Activated B cell treated with CpG ODN at 0.5 μM for 24 hours (primary cell): ENCODE measurements at regions not wholly inside any gene's neighbourhood (a gene's known extent, or its start where the extent isn't known, plus 50 kb on each side); places are given as distances from the start of the nearest gene placed in this dataset.

Source experiments
- ATAC-seq: fragments of 200-7000 bp; cut with Tn5 transposase; one replicate; pipeline ENCODE4 v1.10.0; 2021; ENCODE audit warnings: low read depth, mild to moderate bottlenecking, moderate library complexity
- CTCF ChIA-PET: fragments of 350-600 bp; sonication (Branson Sonifier 250); formaldehyde crosslinking; loops from one replicate; lab custom pipeline; 2021; ENCODE audit warnings: antibody characterized with exemption; lab: Charles Lee
- POLR2A ChIA-PET: fragments of 350-600 bp; sonication (Branson Sonifier 250); formaldehyde crosslinking; loops from one replicate; lab custom pipeline; 2021; ENCODE audit warnings: antibody characterized with exemption; lab: Charles Lee
- DNase-seq: peaks from one replicate; pipeline ENCODE4 v3.0.0; 2022
- H3K27ac Mint-ChIP-seq: one replicate; pipeline ENCODE4 v1.8.0; 2020; ENCODE audit warnings: mixed read lengths
- H3K27me3 Mint-ChIP-seq: one replicate; pipeline ENCODE4 v1.8.0; 2021; ENCODE audit warnings: mixed read lengths
- H3K36me3 Mint-ChIP-seq: one replicate; pipeline ENCODE4 v1.8.0; 2021; ENCODE audit warnings: low read depth, mixed read lengths
- H3K4me1 Mint-ChIP-seq: one replicate; pipeline ENCODE4 v1.8.0; 2021; ENCODE audit warnings: mixed read lengths
- H3K4me3 Mint-ChIP-seq: one replicate; pipeline ENCODE4 v1.8.0; 2020; ENCODE audit warnings: mild to moderate bottlenecking, mixed read lengths
- H3K9me3 Mint-ChIP-seq: one replicate; pipeline ENCODE4 v1.8.0; 2020; ENCODE audit warnings: mixed read lengths
- intact Hi-C: fragments of 100-400 bp; cut with micrococcal nuclease; formaldehyde crosslinking; loops from one replicate; pipeline ENCODE4 v1.15.1; 2024
- TF ChIP-seq, protein P1 (sequence below): fragments of 200-600 bp; IDR thresholded peaks from one replicate; pipeline ENCODE4 v1.8.0; 2022; ENCODE audit warnings: antibody characterized with exemption, mild to moderate bottlenecking

DNA sequence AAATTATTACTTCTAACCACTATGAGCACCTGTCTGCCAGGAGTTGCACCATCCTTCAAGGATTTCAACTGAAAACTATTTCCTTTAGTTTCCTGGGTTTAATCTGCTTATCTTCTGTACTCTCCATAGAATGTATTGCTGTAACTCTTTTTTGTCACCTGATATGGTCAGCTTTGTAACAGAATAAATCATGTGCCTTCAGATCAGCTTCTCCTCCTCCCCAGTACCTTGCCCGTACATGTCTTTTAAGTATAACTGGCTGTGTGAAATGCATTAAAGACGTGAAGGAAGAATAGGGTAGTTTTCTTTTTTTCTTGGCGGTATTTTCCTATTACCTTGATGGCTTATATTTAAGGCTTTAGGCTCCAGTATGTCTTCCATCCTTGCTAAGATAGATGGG lies 200.3 kb upstream of the NAV3 start:
- TF ChIP-seq, protein P1, sequence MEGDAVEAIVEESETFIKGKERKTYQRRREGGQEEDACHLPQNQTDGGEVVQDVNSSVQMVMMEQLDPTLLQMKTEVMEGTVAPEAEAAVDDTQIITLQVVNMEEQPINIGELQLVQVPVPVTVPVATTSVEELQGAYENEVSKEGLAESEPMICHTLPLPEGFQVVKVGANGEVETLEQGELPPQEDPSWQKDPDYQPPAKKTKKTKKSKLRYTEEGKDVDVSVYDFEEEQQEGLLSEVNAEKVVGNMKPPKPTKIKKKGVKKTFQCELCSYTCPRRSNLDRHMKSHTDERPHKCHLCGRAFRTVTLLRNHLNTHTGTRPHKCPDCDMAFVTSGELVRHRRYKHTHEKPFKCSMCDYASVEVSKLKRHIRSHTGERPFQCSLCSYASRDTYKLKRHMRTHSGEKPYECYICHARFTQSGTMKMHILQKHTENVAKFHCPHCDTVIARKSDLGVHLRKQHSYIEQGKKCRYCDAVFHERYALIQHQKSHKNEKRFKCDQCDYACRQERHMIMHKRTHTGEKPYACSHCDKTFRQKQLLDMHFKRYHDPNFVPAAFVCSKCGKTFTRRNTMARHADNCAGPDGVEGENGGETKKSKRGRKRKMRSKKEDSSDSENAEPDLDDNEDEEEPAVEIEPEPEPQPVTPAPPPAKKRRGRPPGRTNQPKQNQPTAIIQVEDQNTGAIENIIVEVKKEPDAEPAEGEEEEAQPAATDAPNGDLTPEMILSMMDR: no peak
- intact Hi-C loops: no loop called here
- no peaks in the 10 kb centered on the region for H3K36me3 Mint-ChIP-seq
- POLR2A ChIA-PET: no interaction called here
- H3K27ac Mint-ChIP-seq: no peak overlapping the region
- ATAC-seq (no peak), DNase-seq (no peak)
- CTCF ChIA-PET: no interaction called here
- no peaks in the 10 kb centered on the region for H3K27me3 Mint-ChIP-seq
- H3K4me3 Mint-ChIP-seq: no peak overlapping the region
- H3K9me3 Mint-ChIP-seq: peaks cover 6% of the 10 kb centered on the region
- H3K4me1 Mint-ChIP-seq: no peaks in the 10 kb centered on the region

DNA sequence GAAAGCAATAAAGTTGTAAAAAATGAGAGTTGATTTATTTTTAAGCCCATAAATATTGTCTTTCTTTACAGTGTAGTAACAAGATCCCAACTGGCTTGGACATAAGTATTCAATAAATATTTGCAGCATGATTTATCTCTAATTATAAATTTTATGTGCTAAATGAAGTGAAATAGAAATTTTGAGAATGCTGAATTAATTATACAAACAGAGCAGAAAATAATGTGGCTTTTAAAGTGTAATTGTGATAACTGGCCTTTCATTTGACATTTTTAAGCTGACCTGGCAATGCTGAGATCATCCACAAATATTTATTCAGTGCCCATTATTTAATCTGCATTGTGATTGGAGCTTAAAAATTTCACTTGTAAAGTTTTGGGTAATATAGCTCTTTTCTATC lies 201.6 kb upstream of the NAV3 start:
- CTCF ChIA-PET: no interaction called here
- Mint-ChIP-seq H3K27me3 (no peaks in the 10 kb centered on the region), H3K36me3 (no peaks in the 10 kb centered on the region), H3K4me1 (no peaks in the 10 kb centered on the region), H3K27ac (no peak overlapping the region), H3K9me3 (peaks cover 6% of the 10 kb centered on the region), H3K4me3 (no peak overlapping the region)
- POLR2A ChIA-PET: no interaction called here
- no peak for DNase-seq
- TF ChIP-seq, protein P1: no peak
- ATAC-seq: no peak
- intact Hi-C loops: no loop called here

DNA sequence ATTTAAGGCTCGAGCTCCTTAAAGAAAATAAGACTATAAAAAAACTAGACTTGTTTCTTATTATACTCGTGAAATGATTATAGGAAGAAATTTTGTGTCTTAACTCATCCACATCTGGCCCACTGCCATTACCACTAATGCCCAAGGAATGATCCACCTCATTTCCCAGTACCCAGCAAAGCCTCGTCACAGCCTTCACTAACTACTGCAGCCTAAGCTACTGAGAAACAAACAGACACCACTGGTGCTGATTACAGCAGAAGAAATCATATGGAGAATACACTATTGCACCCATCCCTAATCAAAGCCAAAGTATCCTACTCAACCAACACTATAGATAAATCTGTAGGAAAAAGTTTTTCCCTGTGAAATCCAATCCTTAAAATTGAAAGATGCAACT lies 205.3 kb upstream of the NAV3 start:
- intact Hi-C loops: no loop called here
- no peak overlapping the region for H3K4me3 Mint-ChIP-seq
- CTCF ChIA-PET: no interaction called here
- peaks cover 6% of the 10 kb centered on the region for H3K9me3 Mint-ChIP-seq
- ATAC-seq: no peak
- no peaks in the 10 kb centered on the region for H3K36me3 Mint-ChIP-seq
- POLR2A ChIA-PET: no interaction called here
- H3K4me1 Mint-ChIP-seq: no peaks in the 10 kb centered on the region
- TF ChIP-seq, protein P1: no peak
- no peaks in the 10 kb centered on the region for H3K27me3 Mint-ChIP-seq
- H3K27ac Mint-ChIP-seq: no peak overlapping the region
- DNase-seq: no peak

DNA sequence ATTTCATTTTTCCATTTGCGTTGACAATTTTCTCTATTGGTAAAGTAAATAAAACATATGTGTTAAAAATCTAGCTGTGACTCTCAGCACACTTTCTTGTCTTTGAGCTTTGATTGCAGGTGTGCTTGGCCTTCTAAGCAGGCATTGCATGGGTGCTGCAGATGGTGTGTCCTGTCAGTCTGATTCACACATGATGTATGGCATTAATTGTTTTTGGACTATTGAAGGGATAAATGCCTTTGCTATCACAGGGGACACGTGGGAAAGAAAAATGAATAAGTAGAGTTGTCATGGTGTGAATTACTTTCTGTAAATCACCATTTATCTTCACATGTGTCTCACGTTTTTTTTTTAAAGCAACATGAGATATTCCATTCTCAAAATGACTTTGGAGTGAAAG lies 211.3 kb upstream of the NAV3 start:
- Mint-ChIP-seq H3K27me3 (no peaks in the 10 kb centered on the region), H3K4me1 (no peaks in the 10 kb centered on the region), H3K36me3 (no peaks in the 10 kb centered on the region), H3K27ac (no peak overlapping the region), H3K4me3 (no peak overlapping the region), H3K9me3 (peaks cover 5% of the 10 kb centered on the region)
- POLR2A ChIA-PET: no interaction called here
- ATAC-seq: no peak
- CTCF ChIA-PET: no interaction called here
- intact Hi-C loops: no loop called here
- DNase-seq: no peak
- TF ChIP-seq, protein P1: no peak

DNA sequence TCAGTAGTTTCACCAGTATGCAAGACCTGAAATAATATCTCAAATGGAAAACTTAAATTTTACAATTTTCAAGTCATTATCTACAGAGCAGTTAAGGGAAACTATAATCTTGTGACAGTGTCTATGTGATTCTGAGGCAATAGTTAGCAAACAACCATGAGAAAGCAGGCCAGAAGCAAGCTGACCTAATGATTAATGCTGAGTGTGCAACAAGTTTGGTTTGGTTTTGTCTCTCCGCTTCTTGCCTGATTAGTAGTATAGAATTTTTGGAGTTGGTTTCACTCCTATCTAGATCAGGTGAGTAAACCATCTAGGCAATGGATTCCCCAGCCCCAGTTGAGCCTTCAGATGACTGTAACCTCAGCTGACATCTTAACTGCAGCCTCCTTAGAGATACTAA lies 212.9 kb upstream of the NAV3 start:
- no peaks in the 10 kb centered on the region for H3K27me3 Mint-ChIP-seq
- no peaks in the 10 kb centered on the region for H3K4me1 Mint-ChIP-seq
- no peak overlapping the region for H3K4me3 Mint-ChIP-seq
- CTCF ChIA-PET: no interaction called here
- H3K9me3 Mint-ChIP-seq: peaks cover 5% of the 10 kb centered on the region
- no peak for DNase-seq
- POLR2A ChIA-PET: no interaction called here
- intact Hi-C loops: no loop called here
- ATAC-seq: no peak
- no peak overlapping the region for H3K27ac Mint-ChIP-seq
- TF ChIP-seq, protein P1: no peak
- no peaks in the 10 kb centered on the region for H3K36me3 Mint-ChIP-seq
